SK-N-MC (cell line): ENCODE measurements at regions not wholly inside any gene's neighbourhood (a gene's known extent, or its start where the extent isn't known, plus 50 kb on each side); places are given as distances from the start of the nearest gene placed in this dataset.
"Not testable (repeated sequence)": the region's sequence is repeated elsewhere in the genome, so short reads cannot be mapped to it uniquely, and the experiment has no call there.

Source experiments
- DNase-seq: peaks from one replicate; pipeline ENCODE4 v3.0.0-alpha.2; 2011; ENCODE audit warnings: low read depth, low spot score
- H3K27ac ChIP-seq: fragments of 200-600 bp; sonication (generic); 2 replicates; pipeline ENCODE4 v1.5.1; 2016; ENCODE audit warnings: mixed run types
- H3K36me3 ChIP-seq: fragments of 200-600 bp; sonication (generic); 2 replicates; pipeline ENCODE4 v1.6.1; 2017; ENCODE audit warnings: antibody characterized with exemption, low read length, mixed read lengths; ENCODE audit not compliant: insufficient read depth
- H3K4me3 ChIP-seq: fragments of 200-600 bp; sonication (generic); 2 replicates; pipeline ENCODE4 v1.5.1; 2016
- H3K9ac ChIP-seq: fragments of 200-600 bp; sonication (generic); 2 replicates; pipeline ENCODE4 v1.8.0; 2017; ENCODE audit warnings: mixed run types, mixed read lengths; ENCODE audit not compliant: insufficient read length
- H3K9me3 ChIP-seq: fragments of 200-600 bp; sonication (generic); 2 replicates; pipeline ENCODE4 v1.6.1; 2017; ENCODE audit warnings: low read depth, mild to moderate bottlenecking, antibody characterized with exemption, low read length, moderate library complexity, mixed read lengths
- EZH2 ChIP-seq: fragments of 200-600 bp; sonication (generic); IDR thresholded peaks from one replicate; pipeline ENCODE4 v1.6.1; 2017; ENCODE audit warnings: antibody characterized with exemption
- FOXP2 ChIP-seq: optimal IDR thresholded peaks from 2 replicates; pipeline ENCODE3; 2011; ENCODE audit warnings: mild to moderate bottlenecking, moderate library complexity; ENCODE audit not compliant: insufficient read depth; ENCODE audit errors: extremely low read length, control extremely low read depth
- POLR2AphosphoS5 ChIP-seq: IDR thresholded peaks from 2 replicates; pipeline ENCODE4 v1.6.1; 2012; ENCODE audit warnings: mild to moderate bottlenecking, low read depth, low read length, borderline replicate concordance

GRCh38 chr1:98575955-98576354 is 85.6 kb upstream of the SNX7 start:
- Histone ChIP-seq H3K27ac (no peak overlapping the region), H3K36me3 (no peaks in the 10 kb centered on the region), H3K4me3 (no peak overlapping the region), H3K9ac (no peak overlapping the region), H3K9me3 (no peaks in the 10 kb centered on the region)
- DNase-seq: no peak
- TF ChIP-seq FOXP2: no peak
- no peak for TF ChIP-seq POLR2AphosphoS5
- no peak for TF ChIP-seq EZH2

DNA sequence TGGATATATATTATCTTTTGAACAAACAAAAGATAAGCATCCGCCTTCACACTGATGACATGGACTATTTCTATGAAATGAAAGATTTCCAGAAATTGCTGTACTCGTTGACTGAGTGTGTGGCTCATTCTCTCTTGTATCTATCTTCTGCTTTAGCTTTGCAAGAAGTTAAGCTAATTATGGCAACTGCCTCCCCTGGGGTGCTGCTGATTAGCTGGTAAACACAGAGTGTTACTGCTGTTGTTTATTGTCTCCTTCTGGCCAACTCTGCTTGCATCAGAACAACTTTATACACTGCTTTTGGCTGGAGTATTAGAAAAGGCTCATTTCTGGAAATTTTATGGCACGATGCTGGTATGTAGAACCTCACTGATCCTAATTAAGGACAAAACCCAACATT is 95.6 kb upstream of the SNX7 start:
- H3K4me3 ChIP-seq: no peak overlapping the region
- H3K36me3 ChIP-seq: no peaks in the 10 kb centered on the region
- no peak for DNase-seq
- H3K9ac ChIP-seq: no peak overlapping the region
- TF ChIP-seq FOXP2 (no peak), POLR2AphosphoS5 (no peak), EZH2 (no peak)
- peaks cover 2% of the 10 kb centered on the region; the same call in 1 of the 2 replicates for H3K9me3 ChIP-seq
- H3K27ac ChIP-seq: no peak overlapping the region

- H3K9ac ChIP-seq: no peak overlapping the region
- peaks cover 2% of the 10 kb centered on the region; the same call in 1 of the 2 replicates for H3K9me3 ChIP-seq
- DNase-seq: no peak
- H3K27ac ChIP-seq: no peak overlapping the region
- TF ChIP-seq FOXP2 (no peak), EZH2 (no peak), POLR2AphosphoS5 (no peak)
- H3K36me3 ChIP-seq: no peaks in the 10 kb centered on the region
- H3K4me3 ChIP-seq: no peak overlapping the region
Observed at GRCh38 chr1:98559291-98559690, 102.2 kb upstream of the SNX7 start.

- Histone ChIP-seq H3K4me3 (no peak overlapping the region), H3K9me3 (peaks cover 2% of the 10 kb centered on the region; the same call in 1 of the 2 replicates), H3K9ac (no peak overlapping the region), H3K36me3 (no peaks in the 10 kb centered on the region), H3K27ac (no peak overlapping the region)
- no peak for DNase-seq
- TF ChIP-seq EZH2 (no peak), FOXP2 (no peak), POLR2AphosphoS5 (no peak)
Observed at GRCh38 chr1:98557895-98558294, 103.6 kb upstream of the SNX7 start.

- DNase-seq: no peak
- Histone ChIP-seq H3K4me3 (no peak overlapping the region), H3K9ac (no peak overlapping the region), H3K36me3 (no peaks in the 10 kb centered on the region), H3K27ac (no peak overlapping the region), H3K9me3 (no peaks in the 10 kb centered on the region)
- TF ChIP-seq FOXP2: no peak
- TF ChIP-seq EZH2: no peak
- no peak for TF ChIP-seq POLR2AphosphoS5
Observed at GRCh38 chr1:98556521-98557158, 104.9 kb upstream of the SNX7 start.

DNA sequence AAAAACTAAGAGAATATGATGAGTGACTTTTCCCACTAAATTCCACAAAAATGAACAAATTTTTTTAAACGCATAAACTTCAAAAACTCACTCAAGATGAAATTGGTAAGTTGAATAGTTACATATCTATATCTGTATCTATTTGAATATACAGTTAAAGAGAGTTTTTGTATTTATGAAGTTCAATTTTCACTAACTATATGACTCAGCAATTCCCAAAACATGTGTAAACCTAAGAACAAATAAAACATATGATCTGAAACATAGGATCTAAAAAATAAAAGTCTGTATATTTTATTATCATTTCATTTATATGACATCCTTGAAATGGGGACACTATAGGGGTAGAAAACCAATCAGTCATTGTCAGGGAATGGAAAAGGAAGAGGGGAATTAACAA is 105.7 kb upstream of the SNX7 start:
- no peak for DNase-seq
- no peak for TF ChIP-seq EZH2
- no peak for TF ChIP-seq POLR2AphosphoS5
- TF ChIP-seq FOXP2: no peak
- H3K36me3 ChIP-seq: no peaks in the 10 kb centered on the region
- no peaks in the 10 kb centered on the region for H3K9me3 ChIP-seq
- H3K27ac ChIP-seq: no peak overlapping the region
- no peak overlapping the region for H3K4me3 ChIP-seq
- H3K9ac ChIP-seq: no peak overlapping the region

DNA sequence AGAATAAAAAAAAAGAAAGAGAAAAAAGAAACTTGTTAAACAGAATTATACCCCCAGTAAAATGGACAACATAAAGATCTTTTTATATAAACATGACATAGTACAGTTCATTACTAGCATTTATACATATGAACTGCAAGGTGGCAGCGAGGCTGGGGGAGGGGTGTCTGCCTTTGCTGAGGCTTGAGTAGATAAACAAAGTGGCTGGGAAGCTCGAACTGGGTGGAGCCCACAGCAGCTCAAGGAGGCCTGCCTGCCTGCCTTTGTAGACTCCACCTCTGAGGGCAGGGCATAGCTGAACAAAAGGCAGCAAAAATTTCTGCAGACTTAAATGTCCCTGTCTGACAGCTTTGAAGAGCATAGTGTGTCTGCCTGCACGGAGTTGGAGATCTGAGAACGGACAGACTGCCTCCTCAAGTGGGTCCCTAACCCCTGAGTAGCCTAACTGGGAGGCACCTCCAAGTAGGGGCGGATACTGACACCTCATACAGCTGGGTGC is 108.9 kb upstream of the SNX7 start:
- not testable (repeated sequence) for H3K27ac ChIP-seq, DNase-seq, H3K4me3 ChIP-seq, H3K36me3 ChIP-seq, H3K9me3 ChIP-seq, H3K9ac ChIP-seq

GRCh38 chr1:98550076-98550475 is 111.4 kb upstream of the SNX7 start:
- H3K36me3 ChIP-seq: no peaks in the 10 kb centered on the region
- H3K4me3 ChIP-seq: no peak overlapping the region
- no peaks in the 10 kb centered on the region for H3K9me3 ChIP-seq
- no peak for DNase-seq
- H3K9ac ChIP-seq: no peak overlapping the region
- no peak overlapping the region for H3K27ac ChIP-seq
- TF ChIP-seq FOXP2 (no peak), POLR2AphosphoS5 (no peak), EZH2 (no peak)

GRCh38 chr1:98546319-98546718 is 115.2 kb upstream of the SNX7 start:
- Histone ChIP-seq H3K36me3 (no peaks in the 10 kb centered on the region), H3K9ac (no peak overlapping the region), H3K9me3 (no peaks in the 10 kb centered on the region), H3K4me3 (no peak overlapping the region), H3K27ac (no peak overlapping the region)
- no peak for DNase-seq
- TF ChIP-seq FOXP2: no peak
- no peak for TF ChIP-seq EZH2
- no peak for TF ChIP-seq POLR2AphosphoS5
